ENCODE measurements at regions not wholly inside any gene's neighbourhood (a gene's known extent, or its start where the extent isn't known, plus 50 kb on each side); places are given as distances from the start of the nearest gene placed in this dataset.
A peak's percentile ranks its signal among the peaks of the same experiment; 100 is the strongest.

GRCh38 chr9:88236511-88237478 is 98.5 kb upstream of the SPATA31C2 start:
- ATAC-seq (ENCODE audit: poor library complexity) (peak; percentile 93), DNase-seq (peak; percentile 78)
- intact Hi-C loops (cut with DNase I), result no loop called here

GRCh38 chr9:88235615-88236014 is 97.3 kb upstream of the SPATA31C2 start:
- ATAC-seq (ENCODE audit: poor library complexity) (peak; percentile 69), DNase-seq (no peak)
- intact Hi-C loops (cut with DNase I), result no loop called here

GRCh38 chr9:88234114-88234513 is 95.8 kb upstream of the SPATA31C2 start:
- DNase-seq (no peak), ATAC-seq (ENCODE audit: poor library complexity) (no peak)
- intact Hi-C loops (cut with DNase I), result no loop called here

- ATAC-seq (ENCODE audit: poor library complexity), result no peak
- DNase-seq, result no peak
- intact Hi-C loops (cut with DNase I), result no loop called here
Measured at GRCh38 chr9:88233091-88233490, 94.8 kb upstream of the SPATA31C2 start.

GRCh38 chr9:88230612-88231011 is 92.3 kb upstream of the SPATA31C2 start:
- DNase-seq (no peak), ATAC-seq (ENCODE audit: poor library complexity) (no peak)
- intact Hi-C loops (cut with DNase I), result no loop called here

GRCh38 chr9:88229434-88229833 is 91.2 kb upstream of the SPATA31C2 start:
- DNase-seq, result no peak
- ATAC-seq (ENCODE audit: poor library complexity), result no peak
- intact Hi-C loops (cut with DNase I), result no loop called here

- ATAC-seq (ENCODE audit: poor library complexity) (no peak), DNase-seq (no peak)
- intact Hi-C loops (cut with DNase I), result no loop called here
Measured at GRCh38 chr9:88224938-88225337, 86.7 kb upstream of the SPATA31C2 start.

GRCh38 chr9:88221105-88221504 is 82.8 kb upstream of the SPATA31C2 start:
- DNase-seq (no peak), ATAC-seq (ENCODE audit: poor library complexity) (no peak)
- intact Hi-C loops (cut with DNase I), result no loop called here

- intact Hi-C loops (cut with DNase I), result no loop called here
Measured at GRCh38 chr9:88220652-88221051, 82.4 kb upstream of the SPATA31C2 start.

GRCh38 chr9:88219601-88220000 is 81.3 kb upstream of the SPATA31C2 start:
- intact Hi-C loops (cut with DNase I), result no loop called here
- ATAC-seq (ENCODE audit: poor library complexity), result no peak

More at GRCh38 chr9:88220652-88221051, 82.4 kb upstream of the SPATA31C2 start:
- no peak for DNase-seq
- no peak for ATAC-seq (ENCODE audit: poor library complexity)

GRCh38 chr9:88218726-88219125 is 80.5 kb upstream of the SPATA31C2 start:
- no peak for DNase-seq
- intact Hi-C loops (cut with DNase I), result no loop called here
- ATAC-seq (ENCODE audit: poor library complexity), result no peak

More at GRCh38 chr9:88219601-88220000, 81.3 kb upstream of the SPATA31C2 start:
- no peak for DNase-seq

GRCh38 chr9:88216126-88216995 is 78.1 kb upstream of the SPATA31C2 start:
- no peak for DNase-seq
- intact Hi-C loops (cut with DNase I), result no loop called here
- ATAC-seq (ENCODE audit: poor library complexity), result peak; percentile 68

GRCh38 chr9:88215196-88216125 is 77.2 kb upstream of the SPATA31C2 start:
- intact Hi-C loops (cut with DNase I), result no loop called here
- DNase-seq (no peak), ATAC-seq (ENCODE audit: poor library complexity) (peak; percentile 55)

- DNase-seq, result no peak
- intact Hi-C loops (cut with DNase I), result no loop called here
- ATAC-seq (ENCODE audit: poor library complexity), result no peak
Measured at GRCh38 chr9:88202321-88202720, 64.0 kb upstream of the SPATA31C2 start.

- intact Hi-C loops (cut with DNase I), result loop anchor here (10.0 kb wide), 1 partner anchor 186 kb away; the partner anchor contains the start of gene SPIN1
- DNase-seq, result peak; percentile 47
- no peak for ATAC-seq (ENCODE audit: poor library complexity)
Measured at GRCh38 chr9:88198341-88198807, 60.1 kb upstream of the SPATA31C2 start.

GRCh38 chr9:88197781-88198340 is 59.6 kb upstream of the SPATA31C2 start:
- DNase-seq (no peak), ATAC-seq (ENCODE audit: poor library complexity) (no peak)
- intact Hi-C loops (cut with DNase I), result loop anchor here (10.0 kb wide), 1 partner anchor 187 kb away; the partner anchor contains the start of gene SPIN1

GRCh38 chr9:88197016-88197415 is 58.7 kb upstream of the SPATA31C2 start:
- no peak for DNase-seq
- intact Hi-C loops (cut with DNase I), result loop anchor here (10.0 kb wide), 1 partner anchor 188 kb away; the partner anchor contains the start of gene SPIN1
- ATAC-seq (ENCODE audit: poor library complexity), result no peak

Measured in Right ventricle myocardium superior (tissue), 1 donor.